ENCODE measurements at regions not wholly inside any gene's neighbourhood (a gene's known extent, or its start where the extent isn't known, plus 50 kb on each side); places are given as distances from the start of the nearest gene placed in this dataset.

DNA sequence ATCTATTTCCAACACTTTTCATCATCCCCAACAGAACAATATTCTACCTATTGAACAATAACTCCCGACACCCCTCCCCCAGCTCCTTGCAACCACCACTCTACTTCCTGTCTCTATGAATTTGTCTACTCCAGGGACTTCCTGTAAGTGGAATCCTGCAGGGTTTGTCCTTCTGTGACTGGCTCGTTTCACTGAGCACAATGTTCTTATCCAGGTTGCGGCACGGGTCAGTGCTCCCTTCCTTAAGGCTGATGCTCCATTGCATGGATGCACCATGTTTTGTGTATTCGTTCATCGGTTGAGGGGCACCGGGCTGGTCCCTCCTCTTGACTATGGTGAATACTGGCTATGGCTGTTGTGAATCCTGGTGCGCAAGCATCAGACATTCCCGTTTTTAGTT is 163.2 kb downstream of the TBXT start:
- WGBS = 92% methylated on average over 9 of the region's 9 CpGs
- Histone ChIP-seq H3K9me3 (no peaks in the 10 kb centered on the region), H3K27me3 (peaks cover 0 to 40% (median 7%) of the 10 kb centered on the region in 4 donors), H3K36me3 (no peaks in the 10 kb centered on the region), H3K4me3 (no peak overlapping the region), H3K27ac (replicated peaks in 1 of 4) (no peak overlapping the region), H3K4me1 (peaks cover 25 to 46% (median 43%) of the 10 kb centered on the region in 4 donors)
- intact Hi-C loops (cut with DNase I) = no loop called here
- peak; percentile 55 for DNase-seq (ENCODE audit: extremely low spot score)
- TF ChIP-seq, protein P1, sequence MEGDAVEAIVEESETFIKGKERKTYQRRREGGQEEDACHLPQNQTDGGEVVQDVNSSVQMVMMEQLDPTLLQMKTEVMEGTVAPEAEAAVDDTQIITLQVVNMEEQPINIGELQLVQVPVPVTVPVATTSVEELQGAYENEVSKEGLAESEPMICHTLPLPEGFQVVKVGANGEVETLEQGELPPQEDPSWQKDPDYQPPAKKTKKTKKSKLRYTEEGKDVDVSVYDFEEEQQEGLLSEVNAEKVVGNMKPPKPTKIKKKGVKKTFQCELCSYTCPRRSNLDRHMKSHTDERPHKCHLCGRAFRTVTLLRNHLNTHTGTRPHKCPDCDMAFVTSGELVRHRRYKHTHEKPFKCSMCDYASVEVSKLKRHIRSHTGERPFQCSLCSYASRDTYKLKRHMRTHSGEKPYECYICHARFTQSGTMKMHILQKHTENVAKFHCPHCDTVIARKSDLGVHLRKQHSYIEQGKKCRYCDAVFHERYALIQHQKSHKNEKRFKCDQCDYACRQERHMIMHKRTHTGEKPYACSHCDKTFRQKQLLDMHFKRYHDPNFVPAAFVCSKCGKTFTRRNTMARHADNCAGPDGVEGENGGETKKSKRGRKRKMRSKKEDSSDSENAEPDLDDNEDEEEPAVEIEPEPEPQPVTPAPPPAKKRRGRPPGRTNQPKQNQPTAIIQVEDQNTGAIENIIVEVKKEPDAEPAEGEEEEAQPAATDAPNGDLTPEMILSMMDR (IDR thresholded peaks at IDR 0.05) = no peak
- TF ChIP-seq POLR2AphosphoS5 (IDR thresholded peaks at IDR 0.05) (no peak), POLR2A (IDR thresholded peaks at IDR 0.05; ENCODE audit: low read depth) (no peak), EP300 (IDR thresholded peaks at IDR 0.05) (no peak)

GRCh38 chr6:166003569-166003968 is 164.1 kb downstream of the TBXT start:
- intact Hi-C loops (cut with DNase I) = no loop called here
- H3K36me3 ChIP-seq = no peaks in the 10 kb centered on the region
- H3K4me1 ChIP-seq = peaks cover 19 to 37% (median 34%) of the 10 kb centered on the region in 4 donors
- H3K27ac ChIP-seq (replicated peaks in 1 of 4) = no peak overlapping the region
- 13% methylated on average over 3 of the region's 3 CpGs for WGBS
- H3K27me3 ChIP-seq = peaks cover 0 to 32% (median 6%) of the 10 kb centered on the region in 4 donors
- H3K9me3 ChIP-seq = no peaks in the 10 kb centered on the region
- TF ChIP-seq POLR2AphosphoS5 (IDR thresholded peaks at IDR 0.05) = no peak
- TF ChIP-seq, protein P1 (IDR thresholded peaks at IDR 0.05) = no peak
- no peak for TF ChIP-seq POLR2A (IDR thresholded peaks at IDR 0.05; ENCODE audit: low read depth)
- no peak for TF ChIP-seq EP300 (IDR thresholded peaks at IDR 0.05)
- H3K4me3 ChIP-seq = no peak overlapping the region
- no peak for DNase-seq (ENCODE audit: extremely low spot score)

DNA sequence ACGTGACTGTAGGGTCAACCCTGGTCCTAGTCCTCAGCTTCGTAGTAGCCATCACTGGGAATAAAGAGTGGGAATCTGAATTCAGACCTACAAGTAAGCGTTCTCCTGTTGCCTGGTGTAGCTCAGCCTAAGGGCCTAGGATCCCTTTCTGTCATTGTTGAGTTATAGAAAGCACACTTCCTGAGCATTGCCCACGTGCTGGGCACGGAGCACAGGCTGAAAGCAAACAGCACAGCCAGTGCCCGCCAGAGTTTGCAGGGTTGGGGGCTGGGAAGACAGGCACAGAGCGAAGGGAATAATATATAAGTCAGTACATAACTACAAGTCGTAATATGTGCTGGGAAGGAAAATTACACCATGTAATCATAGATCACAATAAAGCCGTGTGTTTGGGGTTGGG is 166.3 kb downstream of the TBXT start:
- Histone ChIP-seq H3K27me3 (peaks cover 0 to 12% (median 0%) of the 10 kb centered on the region in 4 donors), H3K36me3 (no peaks in the 10 kb centered on the region), H3K4me1 (peaks cover 3 to 15% (median 12%) of the 10 kb centered on the region in 4 donors), H3K27ac (replicated peaks in 1 of 4) (no peak overlapping the region), H3K4me3 (no peak overlapping the region), H3K9me3 (no peaks in the 10 kb centered on the region)
- WGBS = 78% methylated on average over 9 of the region's 9 CpGs
- intact Hi-C loops (cut with DNase I) = no loop called here
- no peak for TF ChIP-seq POLR2A (IDR thresholded peaks at IDR 0.05; ENCODE audit: low read depth)
- DNase-seq (ENCODE audit: extremely low spot score) = peak; percentile 84

DNA sequence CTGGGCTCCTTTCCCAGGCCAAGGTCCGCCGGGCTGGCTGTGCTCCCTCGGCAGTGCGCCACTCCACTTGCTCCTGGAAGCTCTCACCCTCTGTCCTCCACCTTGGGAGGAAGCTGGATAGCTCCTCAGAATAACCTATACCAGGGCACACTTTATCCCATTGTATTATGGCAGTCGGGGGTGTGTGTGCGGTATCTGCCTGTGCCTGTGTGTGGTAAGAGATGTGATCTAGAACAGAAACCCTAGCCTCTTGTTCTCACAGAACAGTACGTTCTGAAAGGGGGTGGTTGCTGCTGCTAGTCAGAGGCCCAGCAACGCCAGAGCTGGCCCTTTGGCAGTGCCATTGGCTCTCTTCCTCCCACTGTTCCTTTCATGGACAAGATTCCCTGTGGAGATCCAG is 168.4 kb downstream of the TBXT start:
- no peak overlapping the region for H3K4me3 ChIP-seq
- no peaks in the 10 kb centered on the region for H3K27me3 ChIP-seq
- TF ChIP-seq POLR2A (IDR thresholded peaks at IDR 0.05; ENCODE audit: low read depth) = no peak
- no peak for TF ChIP-seq EP300 (IDR thresholded peaks at IDR 0.05)
- TF ChIP-seq, protein P1 (IDR thresholded peaks at IDR 0.05) = no peak
- no peak for TF ChIP-seq POLR2AphosphoS5 (IDR thresholded peaks at IDR 0.05)
- peak; percentile 72 for DNase-seq (ENCODE audit: extremely low spot score)
- no peaks in the 10 kb centered on the region for H3K4me1 ChIP-seq
- no peaks in the 10 kb centered on the region for H3K36me3 ChIP-seq
- H3K27ac ChIP-seq (replicated peaks in 1 of 4) = no peak overlapping the region
- WGBS = over 99% methylated on average over 8 of the region's 8 CpGs
- intact Hi-C loops (cut with DNase I) = no loop called here
- H3K9me3 ChIP-seq = no peaks in the 10 kb centered on the region

- no peak overlapping the region for H3K4me3 ChIP-seq
- H3K27me3 ChIP-seq = no peaks in the 10 kb centered on the region
- H3K9me3 ChIP-seq = no peaks in the 10 kb centered on the region
- DNase-seq (ENCODE audit: extremely low spot score) = no peak
- H3K4me1 ChIP-seq = no peaks in the 10 kb centered on the region
- H3K36me3 ChIP-seq = no peaks in the 10 kb centered on the region
- no peak overlapping the region for H3K27ac ChIP-seq (replicated peaks in 1 of 4)
- 77% methylated on average over 3 of the region's 3 CpGs for WGBS
- TF ChIP-seq POLR2A (IDR thresholded peaks at IDR 0.05; ENCODE audit: low read depth) (no peak), EP300 (IDR thresholded peaks at IDR 0.05) (no peak), POLR2AphosphoS5 (IDR thresholded peaks at IDR 0.05) (no peak)
- TF ChIP-seq, protein P1 (IDR thresholded peaks at IDR 0.05) = no peak
- intact Hi-C loops (cut with DNase I) = no loop called here
Observed at GRCh38 chr6:165998072-165998471, 169.6 kb downstream of the TBXT start.

Measured in esophagus muscularis mucosa (tissue), 4 donors.